GM20431 (cell line): ENCODE measurements at regions not wholly inside any gene's neighbourhood (a gene's known extent, or its start where the extent isn't known, plus 50 kb on each side); places are given as distances from the start of the nearest gene placed in this dataset.

Experiments used
- in situ Hi-C: fragments of 300-500 bp; cut with MseI, MboI; formaldehyde crosslinking; loops from one replicate; pipeline ENCODE4 v1.15.0; 2020; ENCODE audit warnings: low sequenced_read_pairs; ENCODE audit not compliant: unreplicated experiment

GRCh38 chr6:104525677-104526322 lies 333.9 kb downstream of the HACE1 start:
- in situ Hi-C loops, result no loop called here

- in situ Hi-C loops, result no loop called here
Measured at GRCh38 chr6:104522533-104522932, 337.2 kb downstream of the HACE1 start.

- in situ Hi-C loops, result no loop called here
Measured at GRCh38 chr6:104521176-104521575, 338.5 kb downstream of the HACE1 start.

GRCh38 chr6:104519566-104519965 lies 340.2 kb downstream of the HACE1 start:
- in situ Hi-C loops, result no loop called here

- in situ Hi-C loops, result no loop called here
Measured at GRCh38 chr6:104509355-104509754, 350.4 kb downstream of the HACE1 start.

GRCh38 chr6:104506429-104506828 lies 353.3 kb downstream of the HACE1 start:
- in situ Hi-C loops, result no loop called here

GRCh38 chr6:104505838-104506237 lies 353.9 kb downstream of the HACE1 start:
- in situ Hi-C loops, result no loop called here

GRCh38 chr6:104500265-104500664 lies 359.5 kb downstream of the HACE1 start:
- in situ Hi-C loops, result no loop called here

GRCh38 chr6:104486035-104486434 lies 373.7 kb downstream of the HACE1 start:
- in situ Hi-C loops, result no loop called here

- in situ Hi-C loops, result no loop called here
Measured at GRCh38 chr6:104484626-104485025, 375.1 kb downstream of the HACE1 start.

- in situ Hi-C loops, result no loop called here
Measured at GRCh38 chr6:104484191-104484590, 375.5 kb downstream of the HACE1 start.

GRCh38 chr6:104483225-104483834 lies 376.4 kb downstream of the HACE1 start:
- in situ Hi-C loops, result no loop called here

- in situ Hi-C loops, result no loop called here
Measured at GRCh38 chr6:104477569-104477968, 382.1 kb downstream of the HACE1 start.

- in situ Hi-C loops, result no loop called here
Measured at GRCh38 chr6:104473021-104473429, 386.7 kb downstream of the HACE1 start.

- in situ Hi-C loops, result no loop called here
Measured at GRCh38 chr6:104472021-104472901, 387.5 kb downstream of the HACE1 start.

GRCh38 chr6:104466306-104466705 lies 393.4 kb downstream of the HACE1 start:
- in situ Hi-C loops, result no loop called here

GRCh38 chr6:104462811-104463599 lies 396.7 kb downstream of the HACE1 start:
- in situ Hi-C loops, result no loop called here

- in situ Hi-C loops, result no loop called here
Measured at GRCh38 chr6:104460738-104461483, 398.8 kb downstream of the HACE1 start.

GRCh38 chr6:104459543-104459942 lies 400.2 kb downstream of the HACE1 start:
- in situ Hi-C loops, result no loop called here

- in situ Hi-C loops, result no loop called here
Measured at GRCh38 chr6:104449918-104450317, 409.8 kb downstream of the HACE1 start.
